ENCODE measurements at regions not wholly inside any gene's neighbourhood (a gene's known extent, or its start where the extent isn't known, plus 50 kb on each side); places are given as distances from the start of the nearest gene placed in this dataset.
A peak's percentile ranks its signal among the peaks of the same experiment; 100 is the strongest.

- intact Hi-C loops (cut with DNase I): no loop called here
- Histone ChIP-seq H3K4me1 (peaks cover 4% of the 10 kb centered on the region), H3K27ac (no peak overlapping the region), H3K27me3 (no peaks in the 10 kb centered on the region), H3K4me3 (no peak overlapping the region), H3K9me3 (no peaks in the 10 kb centered on the region), H3K36me3 (replicated peaks in 1 of 2; ENCODE audit: insufficient read depth in 1 of 2, low read depth in 2 of 2) (no peaks in the 10 kb centered on the region)
- WGBS, 2 donors: 93 to 95% methylated on average over 5 of the region's 5 CpGs
- DNase-seq (no peak), ATAC-seq (no peak)
- TF ChIP-seq CTCF (IDR thresholded peaks at IDR 0.05): no peak
- TF ChIP-seq POLR2A (IDR thresholded peaks at IDR 0.05): no peak
These were observed 66.4 kb upstream of the DSP start for GRCh38 chr6:7475081-7475480.

GRCh38 chr6:7479801-7480266, 61.6 kb upstream of the DSP start:
- no peaks in the 10 kb centered on the region for H3K9me3 ChIP-seq
- no peaks in the 10 kb centered on the region for H3K27me3 ChIP-seq
- intact Hi-C loops (cut with DNase I): no loop called here
- H3K27ac ChIP-seq: peak overlapping the region; percentile 54 to 76 (median 60)
- no peaks in the 10 kb centered on the region for H3K36me3 ChIP-seq (replicated peaks in 1 of 2; ENCODE audit: insufficient read depth in 1 of 2, low read depth in 2 of 2)
- TF ChIP-seq CTCF (IDR thresholded peaks at IDR 0.05) (peak in 1 of 7 experiments; percentile 2), POLR2A (IDR thresholded peaks at IDR 0.05) (peak in 1 of 3 donors; percentile 66)
- H3K4me3 ChIP-seq: no peak overlapping the region
- ATAC-seq (peak; percentile 91), DNase-seq (peak; percentile 59 to 92 (median 68))
- peaks cover 9% of the 10 kb centered on the region for H3K4me1 ChIP-seq
- WGBS, 2 donors: 16 to 17% methylated on average over 12 of the region's 12 CpGs

GRCh38 chr6:7484666-7485065, 56.8 kb upstream of the DSP start:
- Histone ChIP-seq H3K27me3 (no peaks in the 10 kb centered on the region), H3K27ac (no peak overlapping the region), H3K9me3 (no peaks in the 10 kb centered on the region), H3K36me3 (replicated peaks in 1 of 2; ENCODE audit: insufficient read depth in 1 of 2, low read depth in 2 of 2) (no peaks in the 10 kb centered on the region), H3K4me1 (peaks cover 9% of the 10 kb centered on the region), H3K4me3 (no peak overlapping the region)
- TF ChIP-seq CTCF (IDR thresholded peaks at IDR 0.05) (no peak), POLR2A (IDR thresholded peaks at IDR 0.05) (no peak)
- ATAC-seq (no peak), DNase-seq (no peak)
- intact Hi-C loops (cut with DNase I): no loop called here

- no peaks in the 10 kb centered on the region for H3K4me1 ChIP-seq
- TF ChIP-seq CTCF (IDR thresholded peaks at IDR 0.05) (no peak), POLR2A (IDR thresholded peaks at IDR 0.05) (no peak)
- 76 to 86% methylated on average over 3 of the region's 3 CpGs for WGBS, 2 donors
- H3K27ac ChIP-seq: no peak overlapping the region
- no peaks in the 10 kb centered on the region for H3K9me3 ChIP-seq
- intact Hi-C loops (cut with DNase I): no loop called here
- ATAC-seq: no peak
- DNase-seq: no peak
- no peak overlapping the region for H3K4me3 ChIP-seq
- H3K27me3 ChIP-seq: no peaks in the 10 kb centered on the region
- H3K36me3 ChIP-seq (replicated peaks in 1 of 2; ENCODE audit: insufficient read depth in 1 of 2, low read depth in 2 of 2): no peaks in the 10 kb centered on the region
These were observed 54.5 kb upstream of the DSP start for GRCh38 chr6:7486951-7487350.

- H3K4me1 ChIP-seq: no peaks in the 10 kb centered on the region
- H3K27me3 ChIP-seq: no peaks in the 10 kb centered on the region
- intact Hi-C loops (cut with DNase I): no loop called here
- H3K9me3 ChIP-seq: no peaks in the 10 kb centered on the region
- no peak for DNase-seq
- H3K4me3 ChIP-seq: no peak overlapping the region
- 70 to 76% methylated on average over 2 of the region's 2 CpGs for WGBS, 2 donors
- no peak for ATAC-seq
- no peak overlapping the region for H3K27ac ChIP-seq
- no peaks in the 10 kb centered on the region for H3K36me3 ChIP-seq (replicated peaks in 1 of 2; ENCODE audit: insufficient read depth in 1 of 2, low read depth in 2 of 2)
- TF ChIP-seq POLR2A (IDR thresholded peaks at IDR 0.05) (no peak), CTCF (IDR thresholded peaks at IDR 0.05) (no peak)
These were observed 53.0 kb upstream of the DSP start for GRCh38 chr6:7488494-7488893.
